ENCODE measurements at regions not wholly inside any gene's neighbourhood (a gene's known extent, or its start where the extent isn't known, plus 50 kb on each side); places are given as distances from the start of the nearest gene placed in this dataset.

DNA sequence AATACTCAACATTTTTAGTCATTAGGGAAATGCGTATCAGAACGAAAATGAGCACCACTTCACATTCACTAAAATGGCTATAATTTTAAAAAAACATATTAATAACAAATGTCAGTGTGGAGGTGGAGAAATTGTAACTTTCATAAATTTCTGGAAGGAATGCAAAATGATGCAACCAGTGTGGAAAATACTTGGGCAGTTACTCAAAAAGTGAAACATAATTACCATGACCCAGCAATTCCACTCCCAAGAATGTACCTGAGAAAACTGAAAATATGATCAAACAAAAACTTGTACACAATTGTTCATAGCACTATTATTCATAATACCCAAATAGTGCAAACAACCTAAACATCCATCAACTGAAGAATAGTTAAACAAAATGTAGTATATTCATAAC lies 76.1 kb upstream of the FAM241A start:
- TF ChIP-seq POLR2A (IDR thresholded peaks at IDR 0.05; ENCODE audit: low read depth, low read length) (no peak), POU2F2 (IDR thresholded peaks at IDR 0.05; ENCODE audit: low read depth, low read length) (no peak), SPI1 (IDR thresholded peaks at IDR 0.05; ENCODE audit: low read depth, low read length) (no peak), TAF1 (IDR thresholded peaks at IDR 0.05; ENCODE audit: low read depth, low read length) (no peak), POLR2AphosphoS5 (IDR thresholded peaks at IDR 0.05; ENCODE audit: low read depth, low read length) (no peak), PAX5 (IDR thresholded peaks at IDR 0.05; ENCODE audit: insufficient read depth, low read length, severe bottlenecking) (no peak)
